AG09319 (cell line): ENCODE measurements at regions not wholly inside any gene's neighbourhood (a gene's known extent, or its start where the extent isn't known, plus 50 kb on each side); places are given as distances from the start of the nearest gene placed in this dataset.

Experiments used
- DNase-seq: peaks from one replicate; pipeline ENCODE4 v3.0.0-alpha.2; 2010; ENCODE audit warnings: low read depth; ENCODE audit errors: extremely low read depth
- TF ChIP-seq, protein P1 (sequence below): IDR thresholded peaks from 2 replicates; pipeline ENCODE4 v1.5.1; 2011; ENCODE audit warnings: low read depth, mild to moderate bottlenecking, inconsistent platforms, low read length, moderate library complexity

- DNase-seq = no peak
- TF ChIP-seq, protein P1, sequence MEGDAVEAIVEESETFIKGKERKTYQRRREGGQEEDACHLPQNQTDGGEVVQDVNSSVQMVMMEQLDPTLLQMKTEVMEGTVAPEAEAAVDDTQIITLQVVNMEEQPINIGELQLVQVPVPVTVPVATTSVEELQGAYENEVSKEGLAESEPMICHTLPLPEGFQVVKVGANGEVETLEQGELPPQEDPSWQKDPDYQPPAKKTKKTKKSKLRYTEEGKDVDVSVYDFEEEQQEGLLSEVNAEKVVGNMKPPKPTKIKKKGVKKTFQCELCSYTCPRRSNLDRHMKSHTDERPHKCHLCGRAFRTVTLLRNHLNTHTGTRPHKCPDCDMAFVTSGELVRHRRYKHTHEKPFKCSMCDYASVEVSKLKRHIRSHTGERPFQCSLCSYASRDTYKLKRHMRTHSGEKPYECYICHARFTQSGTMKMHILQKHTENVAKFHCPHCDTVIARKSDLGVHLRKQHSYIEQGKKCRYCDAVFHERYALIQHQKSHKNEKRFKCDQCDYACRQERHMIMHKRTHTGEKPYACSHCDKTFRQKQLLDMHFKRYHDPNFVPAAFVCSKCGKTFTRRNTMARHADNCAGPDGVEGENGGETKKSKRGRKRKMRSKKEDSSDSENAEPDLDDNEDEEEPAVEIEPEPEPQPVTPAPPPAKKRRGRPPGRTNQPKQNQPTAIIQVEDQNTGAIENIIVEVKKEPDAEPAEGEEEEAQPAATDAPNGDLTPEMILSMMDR = no peak
Measured at GRCh38 chr5:136638084-136638483, 272.7 kb upstream of the TRPC7 start.

- TF ChIP-seq, protein P1 = no peak
- no peak for DNase-seq
Measured at GRCh38 chr5:136636001-136636400, 270.7 kb upstream of the TRPC7 start.

DNA sequence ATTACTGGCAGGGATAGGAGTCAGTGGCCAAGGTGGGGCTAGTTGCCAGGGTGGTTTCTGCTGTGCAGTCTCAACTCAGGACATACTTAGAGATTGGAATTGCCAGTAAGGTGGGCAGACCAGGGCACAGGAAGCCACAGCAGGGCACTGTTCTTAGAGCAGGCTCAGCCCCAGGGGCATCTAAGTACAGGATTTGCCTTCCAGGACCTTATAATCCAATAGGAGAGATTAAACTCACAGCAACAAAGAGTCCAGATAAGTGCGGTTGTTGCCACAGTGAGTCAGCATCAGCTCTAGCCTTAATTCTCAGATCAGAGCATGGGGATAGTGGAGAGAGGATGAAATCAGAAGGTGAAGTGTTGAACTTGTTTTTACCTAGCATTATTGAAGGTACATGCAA is 265.8 kb upstream of the TRPC7 start:
- no peak for DNase-seq
- TF ChIP-seq, protein P1 = no peak

DNA sequence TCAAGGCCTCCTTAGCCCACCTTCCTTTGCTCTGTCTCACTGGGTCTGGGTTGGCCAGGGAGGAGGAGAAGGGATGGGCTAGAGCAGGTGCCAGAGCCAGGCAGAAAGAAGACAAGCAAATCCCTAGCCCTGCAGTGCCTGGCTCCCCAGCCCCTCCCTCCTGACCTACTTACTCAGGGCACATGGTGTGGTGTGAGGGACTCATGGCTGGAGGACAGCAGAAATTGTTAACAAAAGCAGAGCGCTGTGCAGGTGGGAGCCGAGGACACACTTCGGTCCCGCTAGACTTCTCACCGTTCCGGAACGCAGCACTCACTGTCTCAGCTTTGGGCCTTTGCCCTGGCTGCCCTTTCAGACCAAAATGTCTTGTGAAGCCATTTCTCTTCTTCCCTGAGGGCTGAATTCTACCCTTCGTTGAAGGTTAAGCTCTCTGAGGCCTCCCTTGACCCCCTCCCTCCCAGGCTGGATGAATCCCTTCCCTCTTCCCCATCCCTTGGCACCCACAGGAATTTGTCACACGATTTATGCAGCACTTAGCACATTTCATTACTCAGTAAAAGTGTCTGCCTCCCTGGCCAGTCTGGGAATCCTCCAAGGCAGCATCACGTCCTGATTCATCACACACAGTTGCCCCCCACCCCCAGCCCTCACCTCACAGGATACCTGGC is 263.9 kb upstream of the TRPC7 start:
- no peak for DNase-seq
- TF ChIP-seq, protein P1 = no peak

DNA sequence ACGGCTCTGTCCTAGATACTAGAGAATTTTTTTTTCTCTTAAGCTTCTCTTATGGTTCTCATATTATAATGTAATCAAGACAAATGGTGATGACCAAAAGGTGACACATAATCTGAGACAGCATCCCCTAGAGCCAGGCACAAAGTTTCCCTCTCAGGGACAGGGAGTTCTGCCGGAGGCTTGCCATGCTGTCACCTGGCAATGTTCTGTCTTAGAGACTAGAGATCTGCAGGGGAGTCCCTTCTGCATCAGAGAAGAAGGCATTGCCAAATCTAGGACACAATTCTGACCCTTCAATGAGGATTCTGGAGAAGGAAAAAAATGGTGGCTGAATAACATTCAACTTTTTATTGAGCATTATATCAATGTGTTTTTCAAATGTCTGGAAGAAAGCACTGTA is 261.2 kb upstream of the TRPC7 start:
- no peak for DNase-seq
- TF ChIP-seq, protein P1 = no peak

- DNase-seq = no peak
- TF ChIP-seq, protein P1 = no peak
Measured at GRCh38 chr5:136622747-136623146, 257.4 kb upstream of the TRPC7 start.

DNA sequence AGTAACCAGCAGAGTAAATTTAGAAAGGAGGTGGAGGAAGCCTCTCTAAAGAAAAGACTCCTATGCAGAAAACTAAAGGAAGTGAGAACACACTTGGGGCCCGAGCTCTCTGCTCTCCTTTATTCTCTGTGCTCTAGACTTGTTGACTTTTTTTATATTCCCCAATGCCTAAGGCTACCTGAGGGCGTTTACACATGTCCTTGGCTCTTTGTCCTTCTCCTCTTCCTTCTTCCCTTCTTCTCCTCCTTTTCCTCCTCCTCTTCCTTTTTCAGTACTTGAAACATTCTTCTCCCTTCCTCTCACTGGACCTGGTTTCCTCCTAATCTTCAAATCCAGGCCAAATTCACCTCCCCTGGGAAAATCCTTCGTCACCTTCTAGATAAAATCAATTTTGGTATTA is 256.4 kb upstream of the TRPC7 start:
- no peak for DNase-seq
- TF ChIP-seq, protein P1 = no peak
